ENCODE measurements at regions not wholly inside any gene's neighbourhood (a gene's known extent, or its start where the extent isn't known, plus 50 kb on each side); places are given as distances from the start of the nearest gene placed in this dataset.

- Histone ChIP-seq H4K20me1 (ENCODE audit: insufficient read depth) (no peaks in the 10 kb centered on the region), H3K9ac (no peak overlapping the region), H3K27me3 (ENCODE audit: insufficient read depth) (no peaks in the 10 kb centered on the region), H3K4me1 (ENCODE audit: control insufficient read depth in 1 of 2, insufficient read depth in 2 of 2, low read depth in 1 of 2, low read length in 1 of 2) (peaks cover 8 to 12% of the 10 kb centered on the region in 2 experiments; a peak in 3 of 4 replicates), H2AFZ (ENCODE audit: low read depth) (no peak overlapping the region), H3K9me3 (no peaks in the 10 kb centered on the region), H3K36me3 (replicated peaks in 1 of 2; ENCODE audit: control insufficient read depth in 1 of 2, insufficient read depth in 2 of 2, low read length in 1 of 2) (no peaks in the 10 kb centered on the region), H3K4me2 (no peak overlapping the region), H3F3A (replicated peaks; ENCODE audit: insufficient read depth) (peaks cover 16% of the 10 kb centered on the region), H3K9me2 (no peaks in the 10 kb centered on the region), H3K4me3 (ENCODE audit: low read depth in 2 of 2, low read length in 1 of 2) (no peak overlapping the region), H3K79me2 (ENCODE audit: insufficient read depth) (no peaks in the 10 kb centered on the region), H3K27ac (ENCODE audit: low read depth in 2 of 2, low read length in 1 of 2) (no peak overlapping the region)
- TF ChIP-seq RFX5 (IDR thresholded peaks at IDR 0.05; ENCODE audit: low read length): no peak
- TF ChIP-seq REST (IDR thresholded peaks at IDR 0.05; ENCODE audit: low read depth, low read length): no peak
- no peak for TF ChIP-seq MEF2A (IDR thresholded peaks at IDR 0.05; ENCODE audit: borderline replicate concordance, low read depth)
- no peak for TF ChIP-seq POLR2AphosphoS5 (IDR thresholded peaks at IDR 0.05; ENCODE audit: low read depth, low read length)
- no peak for TF ChIP-seq NFIC (IDR thresholded peaks at IDR 0.05; ENCODE audit: borderline replicate concordance)
- no peak for TF ChIP-seq CTCF (IDR thresholded peaks at IDR 0.05)
- no peak for TF ChIP-seq GATA2 (CRISPR knock-in tag; IDR thresholded peaks at IDR 0.05)
- TF ChIP-seq PBX3 (IDR thresholded peaks at IDR 0.05): no peak
- TF ChIP-seq TAF1 (IDR thresholded peaks at IDR 0.05; ENCODE audit: borderline replicate concordance, low read depth, low read length): no peak
- no peak for TF ChIP-seq YY1 (IDR thresholded peaks at IDR 0.05; ENCODE audit: low read depth)
- TF ChIP-seq CHD2 (IDR thresholded peaks at IDR 0.05; ENCODE audit: low read length, partially characterized antibody): no peak
- no peak for TF ChIP-seq SIN3A (IDR thresholded peaks at IDR 0.05; ENCODE audit: borderline replicate concordance, low read depth, low read length)
- TF ChIP-seq GABPA (IDR thresholded peaks at IDR 0.05; ENCODE audit: low read depth): no peak
- TF ChIP-seq USF2 (IDR thresholded peaks at IDR 0.05; ENCODE audit: borderline replicate concordance, low read depth, low read length): no peak
- no peak for TF ChIP-seq EP300 (IDR thresholded peaks at IDR 0.05; ENCODE audit: borderline replicate concordance in 1 of 2, low read depth in 1 of 2, low read length in 1 of 2)
- no peak for TF ChIP-seq IRF3 (IDR thresholded peaks at IDR 0.05; ENCODE audit: low read depth, low read length)
- POLR2A ChIA-PET: no interaction called here
- CTCF ChIA-PET: no interaction called here
- no peak for DNase-seq
Observed at GRCh38 chr7:41108821-41109220, 594.1 kb downstream of the INHBA start.

All from SK-N-SH (cell line).